H1 (cell line): ENCODE measurements at regions not wholly inside any gene's neighbourhood (a gene's known extent, or its start where the extent isn't known, plus 50 kb on each side); places are given as distances from the start of the nearest gene placed in this dataset.

Experiments used
- CTCF ChIA-PET: fragments of 300-600 bp; sonication (Branson Sonifier 250); formaldehyde crosslinking; loops from one replicate; lab custom pipeline; 2021; ENCODE audit not compliant: partially characterized antibody; lab: Charles Lee
- POLR2A ChIA-PET: fragments of 300-600 bp; sonication (Branson Sonifier 250); formaldehyde crosslinking; loops from one replicate; lab custom pipeline; 2021; ENCODE audit warnings: inconsistent platforms; ENCODE audit not compliant: partially characterized antibody; lab: Charles Lee
- DNase-seq, 2 experiments: peaks; one replicate each; pipeline versions ENCODE4 v3.0.0 to v3.0.0-alpha.2; 2010 to 2022; ENCODE audit warnings: low spot score in 2 of 2, low read depth in 1 of 2, mixed read lengths in 1 of 2
- FAIRE-seq: peaks from 2 replicates; lab custom pipeline; 2011; peaks lifted over from hg19 to GRCh38; lab: Jason Lieb, UNC
- H2AFZ ChIP-seq: 2 replicates; pipeline ENCODE4 v1.8.1; 2012; ENCODE audit warnings: low read length, inconsistent platforms
- H2AK5ac ChIP-seq: 2 replicates; pipeline ENCODE4 v1.6.1; 2013; ENCODE audit warnings: low read depth, low read length
- H2BK120ac ChIP-seq: replicated peaks from 2 replicates; pipeline ENCODE3; 2013; ENCODE audit warnings: low read depth, low read length, inconsistent platforms
- H2BK12ac ChIP-seq: 2 replicates; pipeline ENCODE4 v1.6.1; 2013; ENCODE audit warnings: low read depth, low read length
- H2BK15ac ChIP-seq: 2 replicates; pipeline ENCODE4 v1.6.1; 2013; ENCODE audit warnings: low read length
- H2BK20ac ChIP-seq: 2 replicates; pipeline ENCODE4 v1.6.1; 2013; ENCODE audit warnings: low read length
- H2BK5ac ChIP-seq: 2 replicates; pipeline ENCODE4 v1.6.1; 2013; ENCODE audit warnings: low read depth, low read length
- H3K14ac ChIP-seq: 2 replicates; pipeline ENCODE4 v1.6.1; 2013; ENCODE audit warnings: inconsistent platforms; ENCODE audit not compliant: insufficient read length
- H3K18ac ChIP-seq: 2 replicates; pipeline ENCODE4 v1.6.1; 2013; ENCODE audit warnings: low read length; ENCODE audit errors: extremely low read depth
- H3K23ac ChIP-seq: 2 replicates; pipeline ENCODE4 v1.6.1; 2013; ENCODE audit warnings: inconsistent platforms; ENCODE audit not compliant: insufficient read length
- H3K23me2 ChIP-seq: 2 replicates; pipeline ENCODE4 v1.6.1; 2013; ENCODE audit warnings: low read depth, low read length
- H3K27ac ChIP-seq: 2 replicates; pipeline ENCODE4 v1.6.1; 2011; ENCODE audit warnings: low read depth, low read length, inconsistent platforms
- H3K27me3 ChIP-seq, 4 experiments: replicated peaks in 1 of 4; 1 replicate in 1 of 4; 2 replicates in 3 of 4; pipeline versions ENCODE4 v1.6.1 to v1.8.1; 2011 to 2013; ENCODE audit warnings: low read length in 3 of 4, mild to moderate bottlenecking in 3 of 4, inconsistent platforms in 2 of 4, mixed read lengths in 2 of 4, moderate library complexity in 1 of 4; ENCODE audit not compliant: control insufficient read depth in 3 of 4, insufficient read depth in 3 of 4; ENCODE audit errors: extremely low read depth in 1 of 4
- H3K36me3 ChIP-seq, 4 experiments: 2 replicates each; pipeline versions ENCODE4 v1.6.1 to v1.8.1; 2011 to 2013; ENCODE audit warnings: mild to moderate bottlenecking in 4 of 4, low read length in 3 of 4, moderate library complexity in 2 of 4, control low read depth in 1 of 4, inconsistent platforms in 1 of 4; ENCODE audit not compliant: insufficient read depth in 4 of 4, control insufficient read depth in 2 of 4
- H3K4ac ChIP-seq: replicated peaks from 2 replicates; pipeline ENCODE3; 2013; ENCODE audit warnings: low read length, low read depth, mixed read lengths, inconsistent platforms; ENCODE audit not compliant: insufficient read length
- H3K4me1 ChIP-seq, 4 experiments: replicated peaks in 1 of 4; 1 replicate in 1 of 4; 2 replicates in 3 of 4; pipeline versions ENCODE4 v1.6.1 to v1.8.1; 2011 to 2013; ENCODE audit warnings: low read length in 3 of 4, inconsistent platforms in 2 of 4, mixed read lengths in 1 of 4; ENCODE audit not compliant: insufficient read depth in 4 of 4, control insufficient read depth in 3 of 4
- H3K4me2 ChIP-seq, 2 experiments: 2 replicates each; pipeline versions ENCODE4 v1.6.1 to v1.8.1; 2011 to 2013; ENCODE audit warnings: low read depth in 2 of 2, low read length in 2 of 2, control low read depth in 1 of 2, inconsistent platforms in 1 of 2, mild to moderate bottlenecking in 1 of 2; ENCODE audit not compliant: insufficient read depth in 1 of 2
- H3K4me3 ChIP-seq, 4 experiments: fragments of 200-600, 300-600 bp in 1 of 4; sonication (generic), shearing (Covaris generic), sonication (Bioruptor Twin) in 1 of 4; 2 replicates each; pipeline versions ENCODE4 v1.5.1 to v1.8.1; 2011 to 2016; ENCODE audit warnings: low read length in 4 of 4, low read depth in 3 of 4, control low read depth in 2 of 4, inconsistent platforms in 2 of 4, mild to moderate bottlenecking in 2 of 4, mixed read lengths in 1 of 4, moderate library complexity in 1 of 4; ENCODE audit not compliant: insufficient read depth in 2 of 4; ENCODE audit errors: extremely low read depth in 1 of 4
- H3K56ac ChIP-seq: replicated peaks from 2 replicates; pipeline ENCODE3; 2013; ENCODE audit warnings: low read depth, mild to moderate bottlenecking, mixed read lengths, low read length, inconsistent platforms; ENCODE audit not compliant: insufficient read length
- H3K79me1 ChIP-seq: 2 replicates; pipeline ENCODE4 v1.6.1; 2013; ENCODE audit warnings: low read depth, low read length, control low read depth
- H3K79me2 ChIP-seq, 2 experiments: 2 replicates each; pipeline versions ENCODE4 v1.6.1 to v1.8.1; 2012 to 2013; ENCODE audit warnings: low read length in 2 of 2, mild to moderate bottlenecking in 2 of 2, inconsistent platforms in 1 of 2; ENCODE audit not compliant: insufficient read depth in 2 of 2, control insufficient read depth in 1 of 2
- H3K9ac ChIP-seq, 4 experiments: replicated peaks in 1 of 4; 1 replicate in 1 of 4; 2 replicates in 3 of 4; pipeline versions ENCODE4 v1.6.1 to v1.8.1; 2011 to 2013; ENCODE audit warnings: low read depth in 3 of 4, low read length in 3 of 4, control low read depth in 2 of 4, mild to moderate bottlenecking in 2 of 4, moderate library complexity in 2 of 4, inconsistent platforms in 1 of 4; ENCODE audit errors: extremely low read depth in 1 of 4
- H3K9me3 ChIP-seq, 2 experiments: 2 replicates each; pipeline versions ENCODE4 v1.6.1 to v1.8.1; 2012 to 2013; ENCODE audit warnings: mild to moderate bottlenecking in 2 of 2, moderate library complexity in 2 of 2, control low read depth in 1 of 2, inconsistent platforms in 1 of 2, low read depth in 1 of 2, low read length in 1 of 2, mixed read lengths in 1 of 2; ENCODE audit not compliant: insufficient read depth in 2 of 2
- H4K20me1 ChIP-seq, 2 experiments: replicated peaks in 1 of 2; 2 replicates each; pipeline versions ENCODE3 to v1.8.1; 2011 to 2013; ENCODE audit warnings: inconsistent platforms in 2 of 2, low read length in 2 of 2, mild to moderate bottlenecking in 1 of 2; ENCODE audit not compliant: insufficient read depth in 2 of 2, control insufficient read depth in 1 of 2
- H4K5ac ChIP-seq: 2 replicates; pipeline ENCODE4 v1.6.1; 2013; ENCODE audit warnings: low read length, low read depth, mixed read lengths, inconsistent platforms; ENCODE audit not compliant: insufficient read length
- H4K8ac ChIP-seq: 2 replicates; pipeline ENCODE4 v1.8.0; 2013; ENCODE audit warnings: mild to moderate bottlenecking, moderate library complexity, low read length, inconsistent platforms; ENCODE audit not compliant: insufficient read depth; ENCODE audit errors: extremely low read depth
- H4K91ac ChIP-seq: replicated peaks from 2 replicates; pipeline ENCODE3; 2013; ENCODE audit warnings: low read length, mixed read lengths, inconsistent platforms; ENCODE audit not compliant: insufficient read length
- ASH2L ChIP-seq: fragments of 200-600, 300-600 bp; sonication (generic); IDR thresholded peaks from one replicate; pipeline ENCODE4 v1.7.1; 2017; ENCODE audit warnings: low read length
- BCL11A ChIP-seq, 2 experiments: IDR thresholded peaks; one replicate each; pipeline ENCODE4 v1.6.1; 2011; ENCODE audit warnings: low read depth in 2 of 2, low read length in 2 of 2, mild to moderate bottlenecking in 2 of 2
- CTCF ChIP-seq, 3 experiments: IDR thresholded peaks; 1 replicate in 2 of 3; 2 replicates in 1 of 3; pipeline versions ENCODE4 v1.5.1 to v1.6.1; 2011; ENCODE audit warnings: low read length in 3 of 3, mild to moderate bottlenecking in 3 of 3, inconsistent platforms in 2 of 3, low read depth in 1 of 3, moderate library complexity in 1 of 3; ENCODE audit not compliant: insufficient read depth in 1 of 3; ENCODE audit errors: control extremely low read depth in 1 of 3
- KDM5A ChIP-seq: fragments of 200-600 bp; IDR thresholded peaks from 2 replicates; pipeline ENCODE4 v1.7.1; 2012; ENCODE audit warnings: mild to moderate bottlenecking, low read length, inconsistent platforms, mixed read lengths
- RAD21 ChIP-seq, 2 experiments: IDR thresholded peaks in 1 of 2; conservative IDR thresholded peaks in 1 of 2; 2 replicates each; pipeline ENCODE4 v1.6.1; 2011; ENCODE audit warnings: low read depth in 2 of 2, low read length in 2 of 2, improper control_type of control experiment in 1 of 2, inconsistent platforms in 1 of 2, mild to moderate bottlenecking in 1 of 2, moderate library complexity in 1 of 2
- WGBS, 2 experiments: shearing (Covaris generic) in 1 of 2; methylation state at CpG; one replicate each; pipeline versions ENCODE4 v1.1.6 to v1.1.7; 2013 to 2015; ENCODE audit warnings: low lambda C conversion rate in 2 of 2, mixed read lengths in 2 of 2, inconsistent platforms in 1 of 2, low coverage in 1 of 2, missing lambda C conversion rate in 1 of 2; ENCODE audit not compliant: insufficient replicate concordance in 2 of 2, insufficient coverage in 1 of 2, insufficient read length in 1 of 2; ENCODE audit errors: extremely low coverage in 1 of 2, missing lambda C conversion rate in 1 of 2; 5-methylcytosine and 5-hydroxymethylcytosine counted together

- H2BK5ac ChIP-seq, result no peak overlapping the region
- H3K18ac ChIP-seq, result no peak overlapping the region
- ChIA-PET POLR2A (no interaction called here), CTCF (interaction anchor here (0.6 to 1.9 kb wide), 20 partner anchors 8 to 608 kb away, joined by 3 to 10 read pairs (median 4); partner anchors contain the start of gene FBXO4)
- no peak overlapping the region for H3K27ac ChIP-seq
- no peak for FAIRE-seq
- no peak for DNase-seq
- no peak overlapping the region for H3K4ac ChIP-seq
- no peaks in the 10 kb centered on the region for H3K79me1 ChIP-seq
- 13% methylated on average over 1 of the region's 1 CpG; no CpG with 5 or more reads in 1 of the 2 experiments for WGBS, 2 experiments
- no peak overlapping the region for H3K4me2 ChIP-seq
- peaks cover 0 to 1% (median 0%) of the 10 kb centered on the region in 4 experiments; a peak in 1 of 7 replicates for H3K27me3 ChIP-seq
- H2BK12ac ChIP-seq, result no peak overlapping the region
- H2AK5ac ChIP-seq, result no peak overlapping the region
- TF ChIP-seq RAD21 (IDR thresholded peaks at IDR 0.05 in 1 of 2, conservative IDR thresholded peaks at IDR 0.05 in 1 of 2; ENCODE audit: low read depth in 2 of 2, low read length in 2 of 2) (peak; percentile 23 to 40; a peak in 3 of 4 replicates), ASH2L (no peak), CTCF (IDR thresholded peaks at IDR 0.05; ENCODE audit: control extremely low read depth in 1 of 3, insufficient read depth in 1 of 3, low read depth in 1 of 3, low read length in 3 of 3) (peak in 2 of 3 experiments; percentile 41 to 54; a peak in 2 of 4 replicates), KDM5A (no peak), BCL11A (IDR thresholded peaks at IDR 0.05; ENCODE audit: low read depth in 2 of 2, low read length in 2 of 2) (no peak)
- H3K23ac ChIP-seq, result no peak overlapping the region
- no peak overlapping the region for H2AFZ ChIP-seq
- H3K4me1 ChIP-seq, result no peaks in the 10 kb centered on the region
- no peak overlapping the region for H3K56ac ChIP-seq
- H3K4me3 ChIP-seq, result no peak overlapping the region
- H3K79me2 ChIP-seq, result no peaks in the 10 kb centered on the region
- H3K14ac ChIP-seq, result no peak overlapping the region
- H2BK20ac ChIP-seq, result no peak overlapping the region
- no peaks in the 10 kb centered on the region for H3K36me3 ChIP-seq
- H3K9me3 ChIP-seq, result no peaks in the 10 kb centered on the region
- H2BK15ac ChIP-seq, result no peak overlapping the region
- no peak overlapping the region for H4K8ac ChIP-seq
- no peak overlapping the region for H4K5ac ChIP-seq
- H2BK120ac ChIP-seq, result no peak overlapping the region
- no peak overlapping the region for H3K9ac ChIP-seq
- H4K20me1 ChIP-seq, result no peaks in the 10 kb centered on the region
- no peak overlapping the region for H4K91ac ChIP-seq
- H3K23me2 ChIP-seq, result no peaks in the 10 kb centered on the region; the same call in 1 of the 2 replicates
Measured at GRCh38 chr5:42005561-42006153, 80.6 kb downstream of the FBXO4 start.
